ENCODE measurements at regions not wholly inside any gene's neighbourhood (a gene's known extent, or its start where the extent isn't known, plus 50 kb on each side); places are given as distances from the start of the nearest gene placed in this dataset.

DNA sequence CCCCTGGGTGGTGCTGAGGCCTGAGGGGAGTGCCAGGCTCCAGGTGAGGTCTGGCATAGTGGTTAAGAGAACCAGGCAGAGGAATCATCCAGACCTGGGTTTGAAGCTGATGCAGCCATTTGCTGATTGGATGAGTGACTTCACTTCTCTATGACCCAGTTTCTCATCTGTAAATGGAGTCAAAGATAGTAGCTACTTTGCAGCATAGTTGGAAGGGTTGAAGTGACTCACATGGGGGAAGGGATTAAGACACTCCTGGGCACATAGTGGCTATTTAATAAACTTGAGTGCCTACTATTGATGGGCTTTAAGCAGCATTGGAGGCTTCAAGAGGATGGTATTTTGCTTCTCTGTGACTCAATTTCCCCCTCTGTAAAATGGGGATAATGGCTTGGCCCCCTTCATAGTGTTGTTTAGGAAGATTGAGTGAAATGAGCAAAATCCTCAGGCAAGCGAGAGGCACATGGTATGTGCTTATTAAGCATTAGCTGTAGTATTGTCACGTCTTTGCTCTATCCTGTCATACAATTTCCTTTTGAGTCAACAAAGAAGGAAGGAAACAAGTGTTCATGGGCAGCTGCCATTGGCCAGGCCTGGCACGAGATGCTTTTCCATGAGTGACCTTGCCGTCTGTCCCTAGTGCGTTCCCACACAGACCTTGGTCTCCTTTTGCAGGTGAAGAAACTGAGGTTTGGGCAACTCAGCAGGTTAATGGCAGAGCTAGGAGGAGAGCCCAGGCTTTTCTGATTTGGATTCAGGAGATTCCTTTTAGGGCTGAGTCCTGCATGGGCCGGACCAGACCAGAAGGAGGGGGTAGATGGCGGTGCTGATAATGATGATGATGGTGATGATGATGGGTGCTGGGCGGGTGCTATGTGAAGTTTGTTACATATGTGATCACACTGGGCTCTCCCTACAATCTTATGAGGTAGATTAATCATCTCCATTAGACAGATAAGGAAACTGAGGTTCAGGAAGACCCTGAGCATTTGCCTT is 131.1 kb upstream of the WNT4 start:
- DNase-seq (no peak), ATAC-seq (ENCODE audit: insufficient read depth, low read depth) (no peak)
- H3K36me3 ChIP-seq (ENCODE audit: insufficient read depth, low read length) = no peaks in the 10 kb centered on the region
- H3K27ac ChIP-seq (ENCODE audit: low read length) = no peak overlapping the region
- TF ChIP-seq, protein P1, sequence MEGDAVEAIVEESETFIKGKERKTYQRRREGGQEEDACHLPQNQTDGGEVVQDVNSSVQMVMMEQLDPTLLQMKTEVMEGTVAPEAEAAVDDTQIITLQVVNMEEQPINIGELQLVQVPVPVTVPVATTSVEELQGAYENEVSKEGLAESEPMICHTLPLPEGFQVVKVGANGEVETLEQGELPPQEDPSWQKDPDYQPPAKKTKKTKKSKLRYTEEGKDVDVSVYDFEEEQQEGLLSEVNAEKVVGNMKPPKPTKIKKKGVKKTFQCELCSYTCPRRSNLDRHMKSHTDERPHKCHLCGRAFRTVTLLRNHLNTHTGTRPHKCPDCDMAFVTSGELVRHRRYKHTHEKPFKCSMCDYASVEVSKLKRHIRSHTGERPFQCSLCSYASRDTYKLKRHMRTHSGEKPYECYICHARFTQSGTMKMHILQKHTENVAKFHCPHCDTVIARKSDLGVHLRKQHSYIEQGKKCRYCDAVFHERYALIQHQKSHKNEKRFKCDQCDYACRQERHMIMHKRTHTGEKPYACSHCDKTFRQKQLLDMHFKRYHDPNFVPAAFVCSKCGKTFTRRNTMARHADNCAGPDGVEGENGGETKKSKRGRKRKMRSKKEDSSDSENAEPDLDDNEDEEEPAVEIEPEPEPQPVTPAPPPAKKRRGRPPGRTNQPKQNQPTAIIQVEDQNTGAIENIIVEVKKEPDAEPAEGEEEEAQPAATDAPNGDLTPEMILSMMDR (IDR thresholded peaks at IDR 0.05; ENCODE audit: borderline replicate concordance, extremely low read depth, low read length, poor library complexity, severe bottlenecking) = no peak
- no peak for TF ChIP-seq EZH2 (IDR thresholded peaks at IDR 0.05; ENCODE audit: borderline replicate concordance, low read depth, low read length, severe bottlenecking)
- no peak overlapping the region for H2AFZ ChIP-seq (ENCODE audit: low read depth, low read length)
- H3K4me2 ChIP-seq (ENCODE audit: insufficient read depth, low read length) = no peak overlapping the region
- peaks cover 7% of the 10 kb centered on the region for H4K20me1 ChIP-seq (ENCODE audit: insufficient read depth, low read length)
- H3K27me3 ChIP-seq (ENCODE audit: insufficient read depth, low read length, poor library complexity) = no peaks in the 10 kb centered on the region
- no peaks in the 10 kb centered on the region for H3K79me2 ChIP-seq (ENCODE audit: insufficient read depth, low read length)
- no peak overlapping the region for H3K4me3 ChIP-seq (ENCODE audit: low read depth in 1 of 2, low read length in 2 of 2)
- no peaks in the 10 kb centered on the region for H3K9me3 ChIP-seq (ENCODE audit: insufficient read depth, low read length, severe bottlenecking)
- no peak overlapping the region for H3K9ac ChIP-seq (ENCODE audit: low read depth, low read length)
- no peaks in the 10 kb centered on the region for H3K4me1 ChIP-seq (ENCODE audit: insufficient read depth, low read length)

DNA sequence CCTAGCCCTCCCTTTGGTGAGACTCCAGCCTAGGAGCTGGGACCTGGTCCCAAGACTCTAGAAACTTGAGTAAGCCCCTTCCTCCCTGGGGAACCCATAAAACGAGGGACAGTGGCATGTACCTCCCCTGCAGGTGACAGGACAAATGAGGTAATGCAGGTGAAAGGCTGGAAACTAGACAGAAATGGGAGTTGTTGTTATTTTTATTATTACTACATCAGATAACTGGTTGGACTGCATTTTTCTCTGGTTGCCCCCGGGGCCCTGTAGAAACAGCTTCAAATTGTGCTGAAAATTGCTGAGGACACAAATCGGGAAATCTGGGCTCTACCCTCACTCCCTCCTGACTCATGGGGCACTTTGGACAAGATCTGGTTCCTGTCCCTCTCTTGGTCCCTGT is 132.3 kb upstream of the WNT4 start:
- Histone ChIP-seq H4K20me1 (ENCODE audit: insufficient read depth, low read length) (peaks cover 7% of the 10 kb centered on the region), H3K27ac (ENCODE audit: low read length) (no peak overlapping the region), H3K36me3 (ENCODE audit: insufficient read depth, low read length) (no peaks in the 10 kb centered on the region), H3K9ac (ENCODE audit: low read depth, low read length) (no peak overlapping the region), H3K79me2 (ENCODE audit: insufficient read depth, low read length) (no peaks in the 10 kb centered on the region), H3K27me3 (ENCODE audit: insufficient read depth, low read length, poor library complexity) (no peaks in the 10 kb centered on the region), H3K9me3 (ENCODE audit: insufficient read depth, low read length, severe bottlenecking) (no peaks in the 10 kb centered on the region), H3K4me3 (ENCODE audit: low read depth in 1 of 2, low read length in 2 of 2) (no peak overlapping the region), H3K4me2 (ENCODE audit: insufficient read depth, low read length) (no peak overlapping the region), H3K4me1 (ENCODE audit: insufficient read depth, low read length) (no peaks in the 10 kb centered on the region), H2AFZ (ENCODE audit: low read depth, low read length) (no peak overlapping the region)
- ATAC-seq (ENCODE audit: insufficient read depth, low read depth) (no peak), DNase-seq (no peak)
- TF ChIP-seq, protein P1 (IDR thresholded peaks at IDR 0.05; ENCODE audit: borderline replicate concordance, extremely low read depth, low read length, poor library complexity, severe bottlenecking) = no peak
- TF ChIP-seq EZH2 (IDR thresholded peaks at IDR 0.05; ENCODE audit: borderline replicate concordance, low read depth, low read length, severe bottlenecking) = no peak

DNA sequence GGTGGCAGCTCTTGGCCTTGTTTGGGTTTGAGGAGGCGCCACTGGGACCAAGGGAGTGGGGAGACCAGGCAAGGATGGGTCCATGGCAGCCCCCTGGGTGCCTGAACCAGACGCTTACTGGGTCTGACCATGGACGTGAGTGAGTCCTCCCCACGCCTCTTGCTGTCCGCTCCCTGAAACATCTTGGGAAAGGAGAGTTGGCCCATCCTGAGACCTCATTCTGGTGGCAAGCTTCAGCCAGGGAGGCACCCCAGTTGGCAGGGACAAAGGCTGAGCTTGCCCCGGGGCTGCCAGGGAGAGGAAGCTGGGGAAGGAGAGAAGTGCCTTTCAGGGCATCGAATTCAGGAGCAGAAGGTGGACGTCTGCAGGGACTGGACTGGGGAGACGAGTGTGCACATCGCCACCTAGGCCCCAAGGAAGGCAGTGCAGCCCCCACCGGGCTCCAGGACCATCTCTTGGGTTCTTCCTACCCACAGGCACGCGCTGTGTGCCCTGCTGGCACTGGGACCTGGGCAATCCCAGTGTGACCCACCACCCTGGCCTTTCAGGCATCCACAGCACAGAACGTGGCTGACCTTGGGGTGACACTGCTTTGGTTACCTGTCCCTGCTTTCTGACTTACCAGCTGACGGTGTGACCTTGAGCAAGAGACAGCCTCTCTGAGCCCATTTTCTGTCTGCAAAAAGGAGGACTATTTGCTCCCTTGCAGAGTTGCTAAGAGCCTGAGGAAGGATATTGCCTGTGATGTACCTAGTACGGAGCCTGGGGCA is 132.9 kb upstream of the WNT4 start:
- no peaks in the 10 kb centered on the region for H3K36me3 ChIP-seq (ENCODE audit: insufficient read depth, low read length)

More for the DNA sequence above, 132.9 kb upstream of the WNT4 start:
- ATAC-seq (ENCODE audit: insufficient read depth, low read depth) = peak; percentile 73
- Histone ChIP-seq H2AFZ (ENCODE audit: low read depth, low read length) (no peak overlapping the region), H3K4me1 (ENCODE audit: insufficient read depth, low read length) (no peaks in the 10 kb centered on the region), H3K4me3 (ENCODE audit: low read depth in 1 of 2, low read length in 2 of 2) (no peak overlapping the region), H4K20me1 (ENCODE audit: insufficient read depth, low read length) (peaks cover 7% of the 10 kb centered on the region), H3K4me2 (ENCODE audit: insufficient read depth, low read length) (no peak overlapping the region), H3K27me3 (ENCODE audit: insufficient read depth, low read length, poor library complexity) (no peaks in the 10 kb centered on the region), H3K79me2 (ENCODE audit: insufficient read depth, low read length) (no peaks in the 10 kb centered on the region), H3K27ac (ENCODE audit: low read length) (no peak overlapping the region), H3K9me3 (ENCODE audit: insufficient read depth, low read length, severe bottlenecking) (no peaks in the 10 kb centered on the region), H3K9ac (ENCODE audit: low read depth, low read length) (no peak overlapping the region)
- TF ChIP-seq EZH2 (IDR thresholded peaks at IDR 0.05; ENCODE audit: borderline replicate concordance, low read depth, low read length, severe bottlenecking) = no peak
- TF ChIP-seq, protein P1 (IDR thresholded peaks at IDR 0.05; ENCODE audit: borderline replicate concordance, extremely low read depth, low read length, poor library complexity, severe bottlenecking) = peak; percentile 81
- peak; percentile 48 for DNase-seq
